Adipocyte (in vitro differentiated cells): ENCODE measurements at regions not wholly inside any gene's neighbourhood (a gene's known extent, or its start where the extent isn't known, plus 50 kb on each side); places are given as distances from the start of the nearest gene placed in this dataset.

Experiments
- DNase-seq: peaks from one replicate; pipeline ENCODE4 v3.0.0-alpha.2; 2015; ENCODE audit warnings: low read depth
- H3K27me3 ChIP-seq: replicated peaks from 2 replicates; pipeline ENCODE4 v1.7.0; 2013; ENCODE audit warnings: mild to moderate bottlenecking, low read length, moderate library complexity; ENCODE audit not compliant: control insufficient read depth, insufficient read depth
- H3K36me3 ChIP-seq: 2 replicates; pipeline ENCODE4 v1.7.0; 2013; ENCODE audit warnings: low read length, mild to moderate bottlenecking, moderate library complexity; ENCODE audit not compliant: control insufficient read depth, insufficient read depth, severe bottlenecking
- H3K4me1 ChIP-seq: 2 replicates; pipeline ENCODE4 v1.7.0; 2013; ENCODE audit warnings: mild to moderate bottlenecking, low read length, moderate library complexity; ENCODE audit not compliant: control insufficient read depth, insufficient read depth
- H3K4me3 ChIP-seq: 2 replicates; pipeline ENCODE4 v1.7.0; 2013; ENCODE audit warnings: mild to moderate bottlenecking, low read length, moderate library complexity
- H3K9ac ChIP-seq: 2 replicates; pipeline ENCODE4 v1.7.0; 2013; ENCODE audit warnings: mild to moderate bottlenecking, low read length, moderate library complexity
- H3K9me3 ChIP-seq: 2 replicates; pipeline ENCODE4 v1.7.0; 2013; ENCODE audit warnings: mild to moderate bottlenecking, low read length, moderate library complexity; ENCODE audit not compliant: control insufficient read depth

GRCh38 chr2:59462422-59463197 lies 1090.8 kb downstream of the BCL11A start:
- Histone ChIP-seq H3K4me1 (no peaks in the 10 kb centered on the region), H3K9ac (no peak overlapping the region), H3K9me3 (no peaks in the 10 kb centered on the region), H3K4me3 (no peak overlapping the region), H3K27me3 (no peaks in the 10 kb centered on the region), H3K36me3 (no peaks in the 10 kb centered on the region)
- DNase-seq, result no peak

- no peak for DNase-seq
- H3K27me3 ChIP-seq, result no peaks in the 10 kb centered on the region
- no peak overlapping the region for H3K4me3 ChIP-seq
- H3K9ac ChIP-seq, result no peak overlapping the region
- no peaks in the 10 kb centered on the region for H3K36me3 ChIP-seq
- H3K9me3 ChIP-seq, result no peaks in the 10 kb centered on the region
- no peaks in the 10 kb centered on the region for H3K4me1 ChIP-seq
Measured at GRCh38 chr2:59461127-59461526, 1092.3 kb downstream of the BCL11A start.

DNA sequence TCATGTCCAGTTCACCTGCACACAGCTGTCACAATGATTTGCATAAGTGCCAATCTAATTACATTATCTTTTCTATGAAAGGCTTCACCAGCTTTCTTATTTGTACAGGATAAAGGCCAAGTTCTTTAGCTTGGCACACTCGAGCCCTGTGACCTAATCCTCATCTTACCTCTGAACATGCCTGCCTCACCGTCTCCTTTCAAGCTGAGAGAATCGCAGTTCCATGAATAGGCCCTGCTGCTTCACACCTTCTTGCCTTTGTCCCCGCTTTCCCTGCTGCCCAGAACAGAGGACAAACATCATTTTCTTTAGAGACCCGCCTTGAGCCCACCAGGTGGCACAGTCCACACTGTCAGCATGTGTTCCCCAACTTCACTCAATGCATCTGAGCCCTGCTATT lies 1094.7 kb downstream of the BCL11A start:
- H3K4me1 ChIP-seq, result no peaks in the 10 kb centered on the region
- H3K36me3 ChIP-seq, result no peaks in the 10 kb centered on the region
- no peaks in the 10 kb centered on the region for H3K9me3 ChIP-seq
- H3K9ac ChIP-seq, result no peak overlapping the region
- DNase-seq, result no peak
- no peak overlapping the region for H3K4me3 ChIP-seq
- no peaks in the 10 kb centered on the region for H3K27me3 ChIP-seq

GRCh38 chr2:59456285-59456684 lies 1097.2 kb downstream of the BCL11A start:
- no peak overlapping the region for H3K4me3 ChIP-seq
- H3K36me3 ChIP-seq, result no peaks in the 10 kb centered on the region
- H3K9me3 ChIP-seq, result no peaks in the 10 kb centered on the region
- no peak overlapping the region for H3K9ac ChIP-seq
- H3K27me3 ChIP-seq, result no peaks in the 10 kb centered on the region
- no peak for DNase-seq
- no peaks in the 10 kb centered on the region for H3K4me1 ChIP-seq

- no peaks in the 10 kb centered on the region for H3K9me3 ChIP-seq
- H3K9ac ChIP-seq, result no peak overlapping the region
- DNase-seq, result no peak
Measured at GRCh38 chr2:59449274-59449673, 1104.2 kb downstream of the BCL11A start.

DNA sequence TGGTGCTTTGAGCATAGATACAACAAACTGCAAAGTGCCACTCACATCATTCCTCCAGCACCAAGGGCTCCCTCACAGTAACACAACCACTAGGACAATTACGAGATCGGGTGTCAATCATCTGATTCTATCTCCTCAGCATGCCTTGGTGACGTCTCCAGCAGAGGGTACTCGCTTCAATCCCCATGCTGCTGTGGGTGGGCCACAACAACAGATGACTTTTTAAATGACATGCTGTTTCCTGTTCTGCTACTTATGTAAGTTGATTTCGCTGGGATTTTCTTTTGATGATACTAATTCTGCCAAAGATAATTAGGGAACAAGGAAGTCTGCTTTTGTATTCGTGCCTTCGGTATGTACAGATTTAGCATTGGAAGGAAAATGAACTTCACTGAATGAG lies 1113.0 kb downstream of the BCL11A start:
- no peak for DNase-seq
- no peaks in the 10 kb centered on the region for H3K4me1 ChIP-seq
- H3K4me3 ChIP-seq, result no peak overlapping the region
- H3K9me3 ChIP-seq, result no peaks in the 10 kb centered on the region
- no peak overlapping the region for H3K9ac ChIP-seq
- H3K27me3 ChIP-seq, result no peaks in the 10 kb centered on the region
- no peaks in the 10 kb centered on the region for H3K36me3 ChIP-seq

More at GRCh38 chr2:59449274-59449673, 1104.2 kb downstream of the BCL11A start:
- no peaks in the 10 kb centered on the region for H3K27me3 ChIP-seq
- no peak overlapping the region for H3K4me3 ChIP-seq
- no peaks in the 10 kb centered on the region for H3K36me3 ChIP-seq
- no peaks in the 10 kb centered on the region for H3K4me1 ChIP-seq

DNA sequence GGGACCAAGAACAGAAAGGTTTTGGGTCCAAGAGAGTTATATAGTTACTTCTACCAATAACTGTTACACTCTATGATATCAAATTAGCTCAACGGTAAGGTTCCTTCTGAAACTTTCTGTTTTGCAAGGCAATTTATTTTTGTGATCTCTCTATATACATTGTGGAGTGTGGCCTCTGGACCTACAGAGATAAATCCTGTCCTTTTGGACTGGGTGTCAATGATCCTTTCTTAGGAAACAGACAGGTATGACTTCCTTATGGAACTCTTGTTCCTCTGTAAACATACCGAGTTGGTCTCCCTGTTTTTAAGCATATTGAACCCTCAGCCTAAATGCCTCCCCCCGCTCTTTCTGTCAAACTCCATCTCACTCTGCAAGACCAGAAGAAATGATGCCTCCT lies 1117.8 kb downstream of the BCL11A start:
- no peak overlapping the region for H3K9ac ChIP-seq
- H3K36me3 ChIP-seq, result no peaks in the 10 kb centered on the region
- DNase-seq, result no peak
- no peaks in the 10 kb centered on the region for H3K27me3 ChIP-seq
- no peak overlapping the region for H3K4me3 ChIP-seq
- H3K9me3 ChIP-seq, result peaks cover 9% of the 10 kb centered on the region
- no peaks in the 10 kb centered on the region for H3K4me1 ChIP-seq

- Histone ChIP-seq H3K36me3 (no peaks in the 10 kb centered on the region), H3K9me3 (peaks cover 12% of the 10 kb centered on the region), H3K4me1 (no peaks in the 10 kb centered on the region), H3K4me3 (no peak overlapping the region), H3K27me3 (no peaks in the 10 kb centered on the region), H3K9ac (no peak overlapping the region)
- DNase-seq, result no peak
Measured at GRCh38 chr2:59428940-59429339, 1124.5 kb downstream of the BCL11A start.

DNA sequence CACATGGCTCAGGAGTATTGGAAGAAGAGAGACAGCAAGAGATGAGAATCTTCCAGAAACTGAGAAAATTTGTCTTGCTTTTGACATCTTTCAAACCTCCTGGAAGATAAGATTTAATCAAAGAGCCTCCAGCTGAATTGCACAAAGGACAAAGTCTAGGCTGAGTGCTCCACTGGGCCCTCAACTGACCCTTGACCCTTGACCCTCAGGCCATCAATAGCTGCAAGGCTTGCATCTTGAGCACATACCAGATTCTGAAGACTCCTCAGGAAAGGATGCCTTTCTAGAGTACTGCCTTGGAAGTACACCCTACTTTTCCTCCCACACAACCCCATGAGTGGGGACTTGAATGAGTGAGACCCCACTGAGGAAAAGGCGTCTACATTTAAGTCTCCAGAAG lies 1125.5 kb downstream of the BCL11A start:
- no peaks in the 10 kb centered on the region for H3K4me1 ChIP-seq
- peaks cover 7% of the 10 kb centered on the region for H3K9me3 ChIP-seq
- no peaks in the 10 kb centered on the region for H3K27me3 ChIP-seq
- no peaks in the 10 kb centered on the region for H3K36me3 ChIP-seq
- no peak overlapping the region for H3K9ac ChIP-seq
- no peak overlapping the region for H3K4me3 ChIP-seq
- no peak for DNase-seq

- H3K9ac ChIP-seq, result no peak overlapping the region
- no peak for DNase-seq
Measured at GRCh38 chr2:59425247-59425646, 1128.2 kb downstream of the BCL11A start.

DNA sequence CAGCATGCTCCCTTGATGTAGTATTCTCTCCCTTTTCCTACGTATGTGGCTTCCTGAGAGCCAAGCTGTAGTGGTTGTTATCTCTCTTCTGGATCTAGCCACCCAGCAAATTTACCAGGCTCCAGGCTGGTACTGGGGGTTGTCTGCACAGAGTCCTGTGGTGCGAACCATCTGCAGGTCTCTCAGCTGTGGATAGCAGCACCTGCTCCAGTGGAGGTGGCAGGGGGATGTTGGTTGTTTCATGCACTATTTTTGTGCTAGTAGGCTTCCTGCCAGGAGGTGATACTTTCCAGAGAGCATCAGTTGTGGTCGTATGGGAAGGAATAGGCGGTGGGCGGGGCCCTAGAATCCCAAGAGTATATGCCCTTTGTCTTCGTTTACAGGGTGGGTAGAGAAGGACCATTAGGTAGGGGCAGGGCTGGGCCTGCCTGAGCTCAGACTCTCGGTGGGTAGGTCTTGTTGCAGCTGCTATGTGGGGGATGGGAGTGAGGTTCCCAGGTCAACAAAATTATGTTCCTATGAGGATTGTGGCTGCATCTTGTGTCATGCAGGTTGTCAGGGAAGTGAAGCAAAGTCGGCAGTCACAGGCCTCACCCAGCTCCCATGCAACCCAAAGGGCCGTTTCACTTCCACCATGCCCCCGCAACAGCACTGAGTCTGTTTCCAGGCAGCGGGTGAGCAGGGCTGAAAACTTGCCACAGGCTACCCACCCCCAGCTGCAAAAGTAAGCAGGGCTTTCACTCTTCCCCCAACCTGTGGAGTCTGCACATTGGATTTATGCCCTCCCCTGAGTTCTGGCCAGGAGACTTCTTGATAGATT lies 1139.5 kb downstream of the BCL11A start:
- Histone ChIP-seq H3K36me3 (no peaks in the 10 kb centered on the region), H3K4me3 (no peak overlapping the region), H3K4me1 (no peaks in the 10 kb centered on the region), H3K27me3 (no peaks in the 10 kb centered on the region), H3K9me3 (peaks cover 24% of the 10 kb centered on the region), H3K9ac (no peak overlapping the region)
- no peak for DNase-seq

More at GRCh38 chr2:59425247-59425646, 1128.2 kb downstream of the BCL11A start:
- Histone ChIP-seq H3K36me3 (no peaks in the 10 kb centered on the region), H3K4me3 (no peak overlapping the region), H3K27me3 (no peaks in the 10 kb centered on the region), H3K4me1 (no peaks in the 10 kb centered on the region), H3K9me3 (peaks cover 3% of the 10 kb centered on the region)
